ENCODE measurements at regions not wholly inside any gene's neighbourhood (a gene's known extent, or its start where the extent isn't known, plus 50 kb on each side); places are given as distances from the start of the nearest gene placed in this dataset.

GRCh38 chr2:21539685-21540084, 415.9 kb downstream of the TDRD15 start:
- H3K27ac ChIP-seq = no peak overlapping the region
- TF ChIP-seq ZFX (IDR thresholded peaks at IDR 0.05) (no peak), CTCF (conservative IDR thresholded peaks at IDR 0.05) (no peak)

GRCh38 chr2:21543630-21544029, 419.9 kb downstream of the TDRD15 start:
- no peak overlapping the region for H3K27ac ChIP-seq
- TF ChIP-seq CTCF (conservative IDR thresholded peaks at IDR 0.05) (no peak), ZFX (IDR thresholded peaks at IDR 0.05) (no peak)

GRCh38 chr2:21544392-21544791, 420.6 kb downstream of the TDRD15 start:
- H3K27ac ChIP-seq = no peak overlapping the region

GRCh38 chr2:21552981-21553380, 429.2 kb downstream of the TDRD15 start:
- no peak for TF ChIP-seq ZFX (IDR thresholded peaks at IDR 0.05)
- TF ChIP-seq CTCF (conservative IDR thresholded peaks at IDR 0.05) = no peak
- no peak overlapping the region for H3K27ac ChIP-seq

More at GRCh38 chr2:21544392-21544791, 420.6 kb downstream of the TDRD15 start:
- no peak for TF ChIP-seq CTCF (conservative IDR thresholded peaks at IDR 0.05)
- no peak for TF ChIP-seq ZFX (IDR thresholded peaks at IDR 0.05)

- TF ChIP-seq ZFX (IDR thresholded peaks at IDR 0.05) = no peak
- no peak for TF ChIP-seq CTCF (conservative IDR thresholded peaks at IDR 0.05)
- no peak overlapping the region for H3K27ac ChIP-seq
Measured at GRCh38 chr2:21559351-21559750, 435.6 kb downstream of the TDRD15 start.

- no peak for TF ChIP-seq CTCF (conservative IDR thresholded peaks at IDR 0.05)
- TF ChIP-seq ZFX (IDR thresholded peaks at IDR 0.05) = no peak
- no peak overlapping the region for H3K27ac ChIP-seq
Measured at GRCh38 chr2:21561965-21562364, 438.2 kb downstream of the TDRD15 start.

GRCh38 chr2:21567395-21567794, 443.6 kb downstream of the TDRD15 start:
- TF ChIP-seq CTCF (conservative IDR thresholded peaks at IDR 0.05) (no peak), ZFX (IDR thresholded peaks at IDR 0.05) (no peak)
- H3K27ac ChIP-seq = no peak overlapping the region

All from C4-2B (cell line).